GM12874 (cell line): ENCODE measurements at regions not wholly inside any gene's neighbourhood (a gene's known extent, or its start where the extent isn't known, plus 50 kb on each side); places are given as distances from the start of the nearest gene placed in this dataset.

ENCODE experiments used
- CTCF ChIP-seq: IDR thresholded peaks from 2 replicates; pipeline ENCODE4 v1.5.1; 2011; ENCODE audit warnings: low read depth, mild to moderate bottlenecking, control low read depth, low read length, moderate library complexity; ENCODE audit not compliant: insufficient read depth

- no peak for TF ChIP-seq CTCF
These were observed 118.6 kb downstream of the NAA11 start for GRCh38 chr4:79207281-79207680.

GRCh38 chr4:79206660-79207059, 119.2 kb downstream of the NAA11 start:
- no peak for TF ChIP-seq CTCF

GRCh38 chr4:79205121-79205520, 120.7 kb downstream of the NAA11 start:
- TF ChIP-seq CTCF, result no peak

GRCh38 chr4:79201971-79202370, 123.9 kb downstream of the NAA11 start:
- no peak for TF ChIP-seq CTCF

GRCh38 chr4:79199743-79200142, 126.1 kb downstream of the NAA11 start:
- no peak for TF ChIP-seq CTCF

- no peak for TF ChIP-seq CTCF
These were observed 126.8 kb downstream of the NAA11 start for GRCh38 chr4:79198951-79199587.

- TF ChIP-seq CTCF, result no peak
These were observed 128.4 kb downstream of the NAA11 start for GRCh38 chr4:79197275-79198009.
